H9 (cell line): ENCODE measurements at regions not wholly inside any gene's neighbourhood (a gene's known extent, or its start where the extent isn't known, plus 50 kb on each side); places are given as distances from the start of the nearest gene placed in this dataset.

Experiments used
- DNase-seq: peaks from one replicate; pipeline ENCODE4 v3.0.0-alpha.2; 2017
- H2AFZ ChIP-seq: one replicate; pipeline ENCODE4 v1.6.1; 2013; ENCODE audit warnings: mild to moderate bottlenecking, low read length, control low read depth, moderate library complexity
- H2AK5ac ChIP-seq: 2 replicates; pipeline ENCODE4 v1.6.1; 2013; ENCODE audit warnings: low read length, control low read depth, mixed read lengths; ENCODE audit not compliant: insufficient read length
- H2BK120ac ChIP-seq: one replicate; pipeline ENCODE4 v1.6.1; 2013; ENCODE audit warnings: low read depth, mild to moderate bottlenecking, low read length, control low read depth, inconsistent platforms; ENCODE audit not compliant: poor library complexity, severe bottlenecking
- H2BK12ac ChIP-seq: 2 replicates; pipeline ENCODE4 v1.6.1; 2013; ENCODE audit warnings: low read length, control low read depth, mixed read lengths, low read depth; ENCODE audit not compliant: insufficient read length
- H2BK15ac ChIP-seq: 2 replicates; pipeline ENCODE4 v1.6.1; 2013; ENCODE audit warnings: low read depth, low read length, control low read depth
- H2BK20ac ChIP-seq: one replicate; pipeline ENCODE4 v1.6.1; 2013; ENCODE audit warnings: low read depth, mild to moderate bottlenecking, low read length, control low read depth, inconsistent platforms; ENCODE audit not compliant: poor library complexity, severe bottlenecking
- H2BK5ac ChIP-seq: 2 replicates; pipeline ENCODE4 v1.6.1; 2013; ENCODE audit warnings: low read length, control low read depth, mixed read lengths; ENCODE audit not compliant: insufficient read length
- H3K14ac ChIP-seq: 2 replicates; pipeline ENCODE4 v1.6.1; 2013; ENCODE audit warnings: low read length, control low read depth; ENCODE audit not compliant: insufficient read depth
- H3K18ac ChIP-seq: 2 replicates; pipeline ENCODE4 v1.6.1; 2013; ENCODE audit warnings: low read depth, mild to moderate bottlenecking, mixed read lengths, low read length, control low read depth; ENCODE audit not compliant: insufficient read length
- H3K23ac ChIP-seq: 2 replicates; pipeline ENCODE4 v1.6.1; 2013; ENCODE audit warnings: low read length, control low read depth, mixed read lengths, low read depth; ENCODE audit not compliant: insufficient read length
- H3K23me2 ChIP-seq: 2 replicates; pipeline ENCODE4 v1.6.1; 2013; ENCODE audit warnings: low read depth, mild to moderate bottlenecking, mixed read lengths, low read length, control low read depth; ENCODE audit not compliant: insufficient read length, poor library complexity, severe bottlenecking
- H3K27ac ChIP-seq: 2 replicates; pipeline ENCODE4 v1.5.1; 2013; ENCODE audit warnings: low read length, control low read depth, mixed read lengths, low read depth; ENCODE audit not compliant: insufficient read length
- H3K27me3 ChIP-seq: 2 replicates; pipeline ENCODE4 v1.6.1; 2013; ENCODE audit warnings: low read length, control low read depth, inconsistent platforms; ENCODE audit not compliant: insufficient read depth
- H3K4ac ChIP-seq: 2 replicates; pipeline ENCODE4 v1.6.1; 2013; ENCODE audit warnings: low read depth, mild to moderate bottlenecking, control low read depth, inconsistent platforms, low read length, moderate library complexity
- H3K4me1 ChIP-seq: 2 replicates; pipeline ENCODE4 v1.6.1; 2013; ENCODE audit warnings: low read length, control low read depth, inconsistent platforms; ENCODE audit not compliant: insufficient read depth
- H3K4me2 ChIP-seq: 2 replicates; pipeline ENCODE4 v1.6.1; 2013; ENCODE audit warnings: low read length, control low read depth, mixed read lengths; ENCODE audit not compliant: insufficient read length, insufficient read depth
- H3K56ac ChIP-seq: 2 replicates; pipeline ENCODE4 v1.6.1; 2013; ENCODE audit warnings: low read depth, mild to moderate bottlenecking, mixed read lengths, low read length, control low read depth; ENCODE audit not compliant: insufficient read length
- H3K79me1 ChIP-seq: 2 replicates; pipeline ENCODE4 v1.6.1; 2013; ENCODE audit warnings: low read depth, mild to moderate bottlenecking, moderate library complexity, low read length, control low read depth, inconsistent platforms; ENCODE audit not compliant: insufficient read depth, poor library complexity, severe bottlenecking
- H3K79me2 ChIP-seq: 2 replicates; pipeline ENCODE4 v1.6.1; 2013; ENCODE audit warnings: low read length, control low read depth, inconsistent platforms; ENCODE audit not compliant: insufficient read depth
- H3K9ac ChIP-seq: 2 replicates; pipeline ENCODE4 v1.6.1; 2013; ENCODE audit warnings: low read length, control low read depth, mixed read lengths; ENCODE audit not compliant: insufficient read length; ENCODE audit errors: extremely low read depth
- H3K9me3 ChIP-seq: one replicate; pipeline ENCODE4 v1.6.1; 2013; ENCODE audit warnings: low read depth, low read length, inconsistent platforms; ENCODE audit not compliant: control insufficient read depth
- H3T11ph ChIP-seq: one replicate; pipeline ENCODE4 v1.6.1; 2013; ENCODE audit warnings: mild to moderate bottlenecking, low read length, control low read depth, inconsistent platforms
- H4K20me1 ChIP-seq: one replicate; pipeline ENCODE4 v1.6.1; 2013; ENCODE audit not compliant: control insufficient read depth, insufficient read length, insufficient read depth
- H4K5ac ChIP-seq: 2 replicates; pipeline ENCODE4 v1.6.1; 2013; ENCODE audit warnings: low read depth, mild to moderate bottlenecking, mixed read lengths, low read length, control low read depth; ENCODE audit not compliant: insufficient read length
- H4K8ac ChIP-seq: replicated peaks from 2 replicates; pipeline ENCODE4 v1.6.1; 2013; ENCODE audit warnings: low read length, control low read depth, mixed read lengths, low read depth; ENCODE audit not compliant: insufficient read length
- H4K91ac ChIP-seq: 2 replicates; pipeline ENCODE4 v1.6.1; 2013; ENCODE audit warnings: low read depth, mild to moderate bottlenecking, moderate library complexity, mixed read lengths, low read length, control low read depth; ENCODE audit not compliant: insufficient read length
- H3K27ac Mint-ChIP-seq, 3 experiments: 2 replicates in 2 of 3; 3 replicates in 1 of 3; pipeline ENCODE4 v1.8.0; 2020 to 2021; ENCODE audit warnings: mixed read lengths in 3 of 3, mild to moderate bottlenecking in 1 of 3, moderate library complexity in 1 of 3
- H3K27me3 Mint-ChIP-seq: 2 replicates; pipeline ENCODE4 v1.8.0; 2021; ENCODE audit warnings: low read depth, mild to moderate bottlenecking, moderate library complexity, mixed read lengths
- H3K36me3 Mint-ChIP-seq, 3 experiments: 2 replicates in 2 of 3; 3 replicates in 1 of 3; pipeline ENCODE4 v1.8.0; 2020 to 2021; ENCODE audit warnings: low read depth in 3 of 3, mixed read lengths in 3 of 3; ENCODE audit not compliant: insufficient read depth in 1 of 3
- H3K4me1 Mint-ChIP-seq, 2 experiments: 2 replicates each; pipeline ENCODE4 v1.8.0; 2020; ENCODE audit warnings: mixed read lengths in 2 of 2
- H3K4me3 Mint-ChIP-seq, 2 experiments: 2 replicates in 1 of 2; 3 replicates in 1 of 2; pipeline ENCODE4 v1.8.0; 2020 to 2021; ENCODE audit warnings: mild to moderate bottlenecking in 2 of 2, mixed read lengths in 2 of 2, moderate library complexity in 1 of 2
- H3K9me3 Mint-ChIP-seq, 2 experiments: 2 replicates in 1 of 2; 3 replicates in 1 of 2; pipeline ENCODE4 v1.8.0; 2020; ENCODE audit warnings: mild to moderate bottlenecking in 2 of 2, mixed read lengths in 2 of 2, moderate library complexity in 1 of 2
- CTCF ChIP-seq: fragments of 200-600 bp; sonication (generic); conservative IDR thresholded peaks from 3 replicates; pipeline ENCODE4 v1.8.0; 2021; ENCODE audit warnings: antibody characterized with exemption, mild to moderate bottlenecking
- WGBS: extraction: QIAGEN DNeasy Blood & Tissue Kit; methylation state at CpG from one replicate; pipeline ENCODE4 v1.1.7; 2013; ENCODE audit warnings: missing lambda C conversion rate, low lambda C conversion rate, mixed read lengths; ENCODE audit not compliant: insufficient read length; ENCODE audit errors: extremely low coverage; 5-methylcytosine and 5-hydroxymethylcytosine counted together

- H4K20me1 ChIP-seq: no peaks in the 10 kb centered on the region
- no peak overlapping the region for H2BK5ac ChIP-seq
- H3K4ac ChIP-seq: no peak overlapping the region
- no peak overlapping the region for H2BK12ac ChIP-seq
- no peak overlapping the region for H2BK20ac ChIP-seq
- Mint-ChIP-seq H3K4me1 (no peaks in the 10 kb centered on the region), H3K4me3 (no peak overlapping the region), H3K27ac (no peak overlapping the region), H3K27me3 (no peaks in the 10 kb centered on the region), H3K36me3 (no peaks in the 10 kb centered on the region), H3K9me3 (no peaks in the 10 kb centered on the region)
- no peak overlapping the region for H2AFZ ChIP-seq
- no peak overlapping the region for H2AK5ac ChIP-seq
- no peak overlapping the region for H2BK15ac ChIP-seq
- no peak overlapping the region for H4K91ac ChIP-seq
- TF ChIP-seq CTCF: no peak
- H3K4me1 ChIP-seq: no peaks in the 10 kb centered on the region
- no peaks in the 10 kb centered on the region for H3K79me2 ChIP-seq
- no peak overlapping the region for H3K27ac ChIP-seq
- no peaks in the 10 kb centered on the region for H3K79me1 ChIP-seq
- no peak overlapping the region for H4K5ac ChIP-seq
- no peak overlapping the region for H4K8ac ChIP-seq
- no peak overlapping the region for H3K18ac ChIP-seq
- no peak overlapping the region for H3T11ph ChIP-seq
- DNase-seq: no peak
- H3K56ac ChIP-seq: no peak overlapping the region
- no peak overlapping the region for H3K23ac ChIP-seq
- no peak overlapping the region for H3K9ac ChIP-seq
- H3K23me2 ChIP-seq: no peaks in the 10 kb centered on the region
- H3K14ac ChIP-seq: no peak overlapping the region
- no CpG with 5 or more reads among the region's 1 CpG for WGBS
- H2BK120ac ChIP-seq: no peak overlapping the region
- H3K27me3 ChIP-seq: no peaks in the 10 kb centered on the region
- H3K9me3 ChIP-seq: no peaks in the 10 kb centered on the region
- H3K4me2 ChIP-seq: no peak overlapping the region
Observed at GRCh38 chr7:144987686-144988085, 151.8 kb upstream of the TPK1 start.
